ENCODE measurements at regions not wholly inside any gene's neighbourhood (a gene's known extent, or its start where the extent isn't known, plus 50 kb on each side); places are given as distances from the start of the nearest gene placed in this dataset.

DNA sequence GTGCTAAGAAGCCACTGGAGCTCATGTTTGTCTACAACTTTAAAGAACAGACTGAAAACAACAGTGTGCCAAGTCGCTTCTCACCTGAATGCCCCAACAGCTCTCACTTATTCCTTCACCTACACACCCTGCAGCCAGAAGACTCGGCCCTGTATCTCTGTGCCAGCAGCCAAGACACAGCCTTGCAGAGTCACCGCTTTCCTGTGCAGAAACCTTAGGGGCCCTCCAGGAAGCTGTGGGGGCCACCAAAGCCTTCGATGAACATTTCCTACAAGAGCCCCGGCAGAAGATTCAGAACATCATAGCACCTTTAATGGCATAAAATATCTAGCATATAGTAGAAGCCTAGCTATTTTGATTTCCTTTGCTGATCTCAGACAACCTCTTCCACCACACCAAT lies 88.0 kb upstream of the PRSS58 start:
- DNase-seq (ENCODE audit: low spot score) (no peak), ATAC-seq (no peak)
- intact Hi-C loops (cut with DNase I), result no loop called here

DNA sequence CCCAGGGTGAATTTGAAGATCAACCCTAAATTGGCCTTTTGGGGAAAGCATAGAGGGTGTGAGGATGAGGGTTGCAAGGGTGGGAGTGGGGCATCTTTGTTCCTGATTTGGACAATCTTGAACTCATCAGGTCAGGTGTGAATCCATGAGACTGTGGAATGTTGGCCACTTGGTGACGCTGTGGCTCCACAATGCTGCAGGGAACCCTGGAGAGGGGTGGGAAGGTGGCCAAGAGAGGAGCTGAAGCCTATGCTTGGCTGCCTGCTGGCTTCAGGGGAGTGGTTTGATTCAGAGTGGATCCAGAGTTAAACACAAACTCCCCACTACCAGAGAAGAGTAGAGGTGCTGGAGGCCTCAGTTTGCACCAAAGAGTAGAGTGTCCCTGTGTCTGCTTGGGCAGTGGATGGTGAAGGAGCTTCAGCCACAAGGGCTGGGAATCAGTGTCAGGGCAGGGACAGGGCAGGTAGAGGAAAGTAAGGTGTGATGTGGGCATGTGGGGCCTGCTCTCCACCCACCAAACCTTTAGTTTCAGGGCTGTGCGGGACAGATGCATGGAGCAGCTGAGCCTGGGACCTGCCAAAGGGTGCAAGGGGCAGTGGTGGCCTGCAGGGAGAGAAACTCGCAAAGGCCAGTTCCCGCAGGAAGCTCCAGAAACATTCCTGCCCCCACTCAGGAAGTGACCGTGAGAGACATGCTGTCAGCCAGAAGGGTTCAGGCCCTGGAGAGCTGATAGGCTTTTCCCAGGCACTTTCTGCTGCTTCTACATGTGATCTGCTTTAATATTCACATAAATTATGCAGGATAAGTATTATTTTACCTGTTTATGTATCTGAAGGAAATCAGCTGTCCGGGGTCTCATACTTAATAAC lies 81.0 kb upstream of the PRSS58 start:
- ATAC-seq (no peak), DNase-seq (ENCODE audit: low spot score) (no peak)
- intact Hi-C loops (cut with DNase I), result no loop called here

DNA sequence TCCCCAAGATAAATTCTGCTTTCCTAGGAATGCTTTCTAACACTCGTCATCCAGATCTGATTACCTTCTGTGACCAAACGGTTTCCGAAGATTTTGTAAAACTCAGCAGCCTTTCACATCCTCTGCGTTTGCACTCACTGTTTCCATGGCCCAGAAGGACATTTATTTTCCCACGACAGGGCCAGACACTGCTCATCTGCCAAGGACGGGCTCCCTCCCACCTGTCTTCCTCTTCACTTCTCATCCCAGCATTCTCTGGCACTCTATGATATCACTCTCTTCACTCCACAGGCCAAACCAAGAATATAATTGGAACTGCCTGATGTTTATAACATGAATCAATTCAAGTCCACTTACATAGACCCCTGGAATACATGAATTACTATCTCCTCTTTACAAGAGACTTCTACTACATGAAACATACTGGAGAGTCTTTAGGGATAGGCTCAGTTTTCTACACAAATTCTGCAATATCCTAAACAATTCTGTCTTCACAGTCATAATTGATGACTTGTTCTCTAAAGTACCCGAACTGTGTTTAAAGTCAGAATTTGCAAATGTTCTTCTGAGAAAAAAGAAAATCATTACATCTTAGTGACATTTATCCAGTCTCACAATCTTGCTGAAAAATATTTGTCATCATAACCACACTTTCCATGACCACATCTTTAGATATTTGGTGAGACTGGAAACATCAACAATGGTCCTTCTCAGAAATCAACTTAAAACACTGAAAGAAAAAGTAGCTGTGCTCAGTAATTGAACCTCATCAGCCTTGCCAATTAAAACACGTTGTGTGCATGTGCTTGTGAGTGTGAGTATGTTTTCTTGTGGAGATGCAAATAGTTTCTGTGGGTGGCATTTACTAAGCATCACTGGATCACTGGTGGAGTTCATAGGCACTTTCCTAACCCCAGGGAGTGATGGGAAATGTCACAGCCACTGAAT lies 79.5 kb upstream of the PRSS58 start:
- intact Hi-C loops (cut with DNase I), result no loop called here
- DNase-seq (ENCODE audit: low spot score) (no peak), ATAC-seq (no peak)

DNA sequence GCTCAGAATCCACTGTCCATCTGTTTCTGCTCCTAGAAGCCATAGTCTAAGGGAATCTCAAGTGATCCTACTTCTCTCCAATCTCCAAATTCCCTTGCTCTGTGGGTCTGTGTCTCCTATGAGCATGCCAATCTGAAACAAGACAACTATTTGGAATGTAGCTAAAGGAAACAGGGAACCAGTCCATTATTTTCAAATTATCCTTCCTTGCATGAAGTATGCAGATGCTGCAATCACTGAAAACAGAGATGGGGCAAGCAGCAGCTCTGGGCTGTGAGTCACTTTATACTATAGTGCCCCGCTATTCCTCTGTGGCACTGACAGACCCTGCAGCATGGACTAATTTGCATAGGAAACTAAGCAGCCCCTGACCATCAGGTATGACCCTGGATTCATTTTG lies 76.9 kb upstream of the PRSS58 start:
- DNase-seq (ENCODE audit: low spot score), result no peak
- intact Hi-C loops (cut with DNase I), result no loop called here
- no peak for ATAC-seq

DNA sequence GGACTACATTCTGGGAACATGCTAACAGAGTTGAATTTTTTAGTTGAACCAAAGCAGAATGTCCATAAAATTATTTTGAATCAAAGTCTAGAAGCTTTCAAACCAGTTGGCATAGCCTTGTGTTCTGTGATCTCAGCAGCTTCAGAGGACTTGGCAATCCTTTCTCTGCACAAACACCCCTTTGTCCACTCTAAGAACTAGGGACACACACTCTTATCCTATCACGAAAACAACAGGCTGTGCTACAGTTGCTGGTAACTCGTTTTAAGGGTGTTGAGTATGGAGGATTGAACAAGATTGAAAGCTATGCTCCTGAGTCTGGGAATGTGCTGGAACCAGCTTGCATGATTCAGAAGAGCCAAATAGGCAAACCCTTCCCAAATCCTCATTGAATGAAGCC lies 76.4 kb upstream of the PRSS58 start:
- ATAC-seq, result no peak
- DNase-seq (ENCODE audit: low spot score), result no peak
- intact Hi-C loops (cut with DNase I), result no loop called here

DNA sequence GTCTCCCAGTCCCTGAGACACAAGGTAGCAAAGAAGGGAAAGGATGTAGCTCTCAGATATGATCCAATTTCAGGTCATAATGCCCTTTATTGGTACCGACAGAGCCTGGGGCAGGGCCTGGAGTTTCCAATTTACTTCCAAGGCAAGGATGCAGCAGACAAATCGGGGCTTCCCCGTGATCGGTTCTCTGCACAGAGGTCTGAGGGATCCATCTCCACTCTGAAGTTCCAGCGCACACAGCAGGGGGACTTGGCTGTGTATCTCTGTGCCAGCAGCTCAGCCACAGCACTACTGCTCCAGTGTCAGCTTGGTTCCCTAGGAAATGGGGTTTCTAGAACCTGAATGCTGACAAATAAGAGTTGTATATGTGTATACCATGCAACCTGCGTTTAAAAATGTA lies 74.6 kb upstream of the PRSS58 start:
- intact Hi-C loops (cut with DNase I), result no loop called here
- ATAC-seq, result no peak
- DNase-seq (ENCODE audit: low spot score), result no peak

DNA sequence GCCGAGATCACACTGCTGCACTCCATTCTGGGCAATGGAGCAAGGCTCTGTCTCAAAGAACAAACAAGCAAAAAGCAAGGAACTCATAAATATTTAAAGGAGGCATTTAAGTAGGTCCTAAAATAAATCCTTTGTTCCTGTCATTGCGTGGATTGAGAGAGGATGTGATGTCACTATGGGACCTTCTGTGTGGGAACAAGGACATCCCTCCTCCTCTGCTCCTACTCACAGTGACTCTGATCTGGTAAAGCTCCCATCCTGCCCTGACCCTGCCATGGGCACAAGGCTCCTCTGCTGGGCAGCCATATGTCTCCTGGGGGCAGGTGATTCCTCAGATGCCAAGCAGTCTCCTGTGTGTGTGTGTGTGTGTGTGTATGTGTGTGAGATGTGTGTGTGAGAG lies 74.1 kb upstream of the PRSS58 start:
- DNase-seq (ENCODE audit: low spot score) (no peak), ATAC-seq (no peak)
- intact Hi-C loops (cut with DNase I), result no loop called here

DNA sequence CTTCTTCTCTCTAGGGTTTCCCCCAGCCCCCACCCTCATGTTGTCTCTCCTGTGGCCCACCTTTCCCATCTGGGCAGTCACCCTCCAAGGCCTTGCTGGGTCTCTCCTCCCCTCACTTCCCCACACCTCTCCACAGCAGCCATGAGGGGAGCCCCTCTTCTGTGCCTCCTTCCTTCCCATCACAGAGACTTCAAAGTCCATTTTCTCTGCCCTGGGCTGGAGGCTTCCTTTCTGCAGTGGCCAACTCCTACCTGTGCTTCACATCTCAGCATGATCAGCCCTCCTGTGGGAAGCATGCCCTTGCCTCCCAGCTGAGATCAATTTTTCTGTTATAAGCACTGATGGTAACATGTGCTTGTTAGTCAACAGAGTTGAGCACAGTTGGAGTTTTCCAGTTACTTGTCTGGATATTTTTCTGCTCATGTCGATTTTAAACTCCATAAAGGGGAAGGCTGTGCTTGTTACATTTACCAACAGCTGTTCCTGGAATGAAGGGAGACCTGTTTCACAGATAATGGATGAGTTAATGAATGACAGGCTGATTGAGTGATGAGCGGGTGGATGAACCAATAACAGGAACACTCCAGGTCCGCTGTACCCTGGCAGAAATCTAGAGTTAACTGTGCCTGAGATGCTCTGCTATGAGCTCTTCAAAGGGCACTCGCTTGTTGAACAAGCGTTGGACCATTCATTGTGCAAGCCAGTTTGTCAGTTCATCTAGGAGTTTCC lies 71.4 kb upstream of the PRSS58 start:
- ATAC-seq (no peak), DNase-seq (ENCODE audit: low spot score) (no peak)
- intact Hi-C loops (cut with DNase I), result no loop called here

DNA sequence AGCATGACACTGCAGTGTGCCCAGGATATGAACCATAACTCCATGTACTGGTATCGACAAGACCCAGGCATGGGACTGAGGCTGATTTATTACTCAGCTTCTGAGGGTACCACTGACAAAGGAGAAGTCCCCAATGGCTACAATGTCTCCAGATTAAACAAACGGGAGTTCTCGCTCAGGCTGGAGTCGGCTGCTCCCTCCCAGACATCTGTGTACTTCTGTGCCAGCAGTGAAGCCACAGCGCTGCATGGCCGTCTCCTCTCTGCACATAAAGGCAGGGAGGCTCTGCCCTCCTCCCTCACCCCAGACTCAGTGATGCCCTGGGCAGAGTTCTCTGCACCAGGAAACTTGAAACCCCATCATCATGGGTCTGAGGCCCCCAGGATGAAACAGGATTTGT lies 70.7 kb upstream of the PRSS58 start:
- ATAC-seq (no peak), DNase-seq (ENCODE audit: low spot score) (no peak)
- intact Hi-C loops (cut with DNase I), result no loop called here

DNA sequence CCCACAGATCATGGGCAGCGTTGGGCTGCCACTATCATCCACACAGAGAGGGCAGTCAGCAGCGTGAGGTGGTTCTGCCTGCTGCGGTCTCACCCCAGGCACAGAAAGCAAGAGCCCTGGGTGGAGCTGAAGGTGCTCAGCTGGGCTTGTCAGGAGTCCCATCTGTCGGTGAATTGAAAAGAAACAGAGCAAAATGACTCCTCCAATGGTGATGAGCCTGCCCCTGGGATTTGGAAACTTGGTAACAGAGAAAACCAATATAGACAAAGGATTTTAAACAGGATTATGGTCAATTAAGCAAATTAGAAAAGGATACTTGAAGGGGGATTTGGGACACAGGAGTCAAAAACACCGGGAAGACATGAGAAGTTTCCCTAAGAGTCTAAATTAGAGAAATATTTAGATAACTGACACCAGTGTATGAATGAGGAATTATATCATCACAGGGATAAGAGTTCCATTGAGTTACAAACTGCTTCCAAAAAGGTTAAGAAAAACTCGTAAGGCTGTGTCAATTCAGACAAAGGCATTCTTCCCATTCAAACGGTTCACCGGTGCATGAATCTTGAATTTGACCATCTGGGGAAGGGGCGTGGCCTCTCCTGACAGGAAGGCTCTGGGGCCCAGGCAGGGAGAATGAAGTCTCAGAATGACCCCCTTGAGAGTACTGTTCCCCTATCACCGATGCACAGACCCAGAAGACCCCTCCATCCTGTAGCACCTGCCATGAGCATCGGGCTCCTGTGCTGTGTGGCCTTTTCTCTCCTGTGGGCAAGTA lies 70.0 kb upstream of the PRSS58 start:
- no peak for DNase-seq (ENCODE audit: low spot score)
- intact Hi-C loops (cut with DNase I), result no loop called here
- no peak for ATAC-seq

DNA sequence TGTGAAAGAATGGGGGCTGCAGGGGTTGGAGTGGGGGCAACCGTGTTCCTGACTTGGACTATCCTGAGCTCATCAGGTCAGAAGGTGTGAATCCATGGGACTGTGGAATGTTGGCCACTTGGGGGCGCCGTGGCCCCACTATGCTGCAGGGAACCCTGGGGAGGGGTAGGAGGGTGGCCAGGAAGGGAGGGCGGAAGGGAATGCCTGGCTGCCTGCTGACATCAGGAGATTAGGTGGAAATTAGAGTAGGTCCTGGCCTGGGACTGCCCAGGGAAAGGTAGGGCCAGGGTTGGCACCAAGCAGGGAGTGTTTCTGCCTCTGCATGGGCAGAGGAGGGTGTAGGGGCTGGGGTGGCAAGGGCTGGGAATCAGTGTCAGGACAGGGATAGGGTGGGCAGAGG lies 65.8 kb upstream of the PRSS58 start:
- DNase-seq (ENCODE audit: low spot score) (no peak), ATAC-seq (no peak)
- intact Hi-C loops (cut with DNase I), result no loop called here

DNA sequence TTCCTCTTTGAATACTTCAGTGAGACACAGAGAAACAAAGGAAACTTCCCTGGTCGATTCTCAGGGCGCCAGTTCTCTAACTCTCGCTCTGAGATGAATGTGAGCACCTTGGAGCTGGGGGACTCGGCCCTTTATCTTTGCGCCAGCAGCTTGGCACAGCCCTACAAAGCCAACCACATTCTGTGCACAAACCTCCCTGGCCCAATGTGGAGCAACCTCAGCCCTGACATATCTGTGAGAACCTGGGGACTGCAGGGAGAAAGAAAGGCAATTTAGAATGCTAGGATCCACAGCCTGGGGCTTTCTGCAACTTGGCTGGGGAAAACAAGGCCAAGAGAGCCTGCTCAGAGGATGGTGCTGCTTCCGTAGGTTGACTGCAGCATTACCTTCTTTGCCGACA lies 63.5 kb upstream of the PRSS58 start:
- DNase-seq (ENCODE audit: low spot score) (no peak), ATAC-seq (no peak)
- intact Hi-C loops (cut with DNase I), result no loop called here

DNA sequence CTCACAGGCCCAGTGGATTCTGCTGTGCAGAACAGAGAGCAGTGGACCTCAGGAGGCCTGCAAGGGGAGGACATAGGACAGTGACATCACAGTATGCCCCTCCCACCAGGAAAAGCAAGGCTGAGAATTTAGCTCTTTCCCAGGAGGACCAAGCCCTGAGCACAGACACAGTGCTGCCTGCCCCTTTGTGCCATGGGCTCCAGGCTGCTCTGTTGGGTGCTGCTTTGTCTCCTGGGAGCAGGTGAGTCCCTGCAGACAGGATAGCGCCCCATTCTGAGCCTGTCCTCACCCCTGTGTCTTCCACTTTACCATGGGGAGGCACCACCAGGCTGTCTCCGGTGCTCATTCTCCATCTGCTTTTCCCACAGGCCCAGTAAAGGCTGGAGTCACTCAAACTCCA lies 63.0 kb upstream of the PRSS58 start:
- ATAC-seq, result no peak
- intact Hi-C loops (cut with DNase I), result no loop called here

DNA sequence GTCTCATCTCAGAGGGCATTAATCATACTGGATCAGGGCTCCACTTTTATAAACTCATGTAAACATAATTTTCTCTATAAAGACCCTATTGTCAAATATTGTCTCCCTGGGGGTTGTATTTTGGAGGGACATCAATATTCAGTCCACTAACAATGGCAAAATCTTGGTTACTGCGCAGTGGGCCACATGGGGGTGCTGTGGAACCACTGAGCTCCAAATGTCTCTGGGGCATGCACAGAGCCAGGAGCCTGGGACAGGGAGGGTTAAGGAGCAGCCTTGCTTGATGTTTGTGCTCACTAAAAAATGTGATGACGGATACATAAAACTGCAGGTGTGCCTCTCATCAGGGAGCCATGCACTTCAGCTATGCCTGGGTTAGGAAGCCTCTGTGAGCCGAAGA lies 62.1 kb upstream of the PRSS58 start:
- DNase-seq (ENCODE audit: low spot score) (no peak), ATAC-seq (no peak)
- intact Hi-C loops (cut with DNase I), result no loop called here

More for the DNA sequence above, 63.0 kb upstream of the PRSS58 start:
- no peak for DNase-seq (ENCODE audit: low spot score)

DNA sequence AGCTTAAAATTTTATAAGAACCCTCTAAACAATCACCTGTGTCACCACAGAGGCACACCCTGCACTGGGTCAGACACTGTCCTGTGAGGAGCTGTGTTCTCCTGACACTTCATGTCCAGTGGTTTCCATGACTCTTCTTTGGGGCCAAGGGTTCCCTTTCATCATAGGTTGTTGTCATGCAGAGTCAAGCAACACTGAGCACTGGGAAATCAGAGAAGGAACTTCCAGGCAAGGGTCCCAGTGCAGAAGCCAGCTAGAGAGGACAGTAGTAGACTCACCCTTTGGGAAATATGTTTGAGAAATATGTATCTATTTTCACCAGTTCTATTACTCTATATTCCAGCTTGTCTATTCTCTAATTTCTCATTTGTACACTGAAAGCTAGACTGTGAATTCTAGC lies 56.4 kb upstream of the PRSS58 start:
- DNase-seq (ENCODE audit: low spot score), result no peak
- intact Hi-C loops (cut with DNase I), result no loop called here
- no peak for ATAC-seq

DNA sequence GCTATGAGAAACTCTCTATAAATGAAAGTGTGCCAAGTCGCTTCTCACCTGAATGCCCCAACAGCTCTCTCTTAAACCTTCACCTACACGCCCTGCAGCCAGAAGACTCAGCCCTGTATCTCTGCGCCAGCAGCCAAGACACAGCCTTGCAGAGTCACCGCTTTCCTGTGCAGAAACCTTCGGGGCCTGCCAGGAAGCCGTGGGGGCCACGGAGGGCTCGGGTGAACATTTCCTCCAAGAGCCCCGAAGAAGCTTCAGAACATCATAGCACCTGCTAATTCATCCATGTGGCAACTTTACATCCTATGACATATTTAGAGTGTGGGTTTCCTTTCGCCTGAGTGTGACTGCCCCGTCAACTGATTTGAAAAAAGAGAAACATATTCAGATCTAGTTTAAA lies 55.7 kb upstream of the PRSS58 start:
- intact Hi-C loops (cut with DNase I), result no loop called here
- DNase-seq (ENCODE audit: low spot score) (no peak), ATAC-seq (no peak)

DNA sequence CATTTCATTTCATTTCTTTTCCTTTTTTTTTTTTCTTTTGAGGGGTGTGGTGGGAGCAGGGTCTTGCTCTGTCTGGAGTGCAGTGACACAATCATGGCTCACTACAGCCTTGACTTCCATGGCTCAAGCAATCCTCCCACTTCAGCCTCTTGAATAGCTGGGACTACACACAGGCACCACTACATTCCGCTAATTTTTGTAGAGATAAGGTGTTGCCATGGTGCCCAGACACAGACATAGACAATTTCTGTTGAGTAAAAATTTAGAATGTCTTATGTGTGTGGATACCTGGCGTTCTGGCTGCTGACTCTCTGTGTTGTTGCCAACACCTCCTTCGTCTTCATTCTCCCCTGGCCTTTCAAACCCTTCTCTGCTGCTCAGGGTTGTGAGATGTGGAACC lies 54.0 kb upstream of the PRSS58 start:
- intact Hi-C loops (cut with DNase I), result no loop called here
- no peak for DNase-seq (ENCODE audit: low spot score)
- ATAC-seq, result no peak

DNA sequence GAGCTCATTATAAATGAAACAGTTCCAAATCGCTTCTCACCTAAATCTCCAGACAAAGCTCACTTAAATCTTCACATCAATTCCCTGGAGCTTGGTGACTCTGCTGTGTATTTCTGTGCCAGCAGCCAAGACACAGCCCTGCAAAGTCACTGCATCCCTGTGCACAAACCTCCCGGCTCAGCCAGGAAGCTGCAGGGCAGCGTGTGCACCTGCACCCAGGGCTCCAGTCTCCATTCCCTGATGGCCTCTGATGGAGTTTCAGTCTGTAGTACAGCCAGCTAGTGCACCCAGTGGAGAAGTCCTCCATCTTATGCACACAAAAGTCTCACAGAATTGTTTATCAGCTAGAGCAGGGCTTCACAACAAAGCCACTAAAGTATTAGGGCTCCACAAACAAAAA lies 51.1 kb upstream of the PRSS58 start:
- DNase-seq (ENCODE audit: low spot score), result no peak
- intact Hi-C loops (cut with DNase I), result no loop called here
- ATAC-seq, result no peak

DNA sequence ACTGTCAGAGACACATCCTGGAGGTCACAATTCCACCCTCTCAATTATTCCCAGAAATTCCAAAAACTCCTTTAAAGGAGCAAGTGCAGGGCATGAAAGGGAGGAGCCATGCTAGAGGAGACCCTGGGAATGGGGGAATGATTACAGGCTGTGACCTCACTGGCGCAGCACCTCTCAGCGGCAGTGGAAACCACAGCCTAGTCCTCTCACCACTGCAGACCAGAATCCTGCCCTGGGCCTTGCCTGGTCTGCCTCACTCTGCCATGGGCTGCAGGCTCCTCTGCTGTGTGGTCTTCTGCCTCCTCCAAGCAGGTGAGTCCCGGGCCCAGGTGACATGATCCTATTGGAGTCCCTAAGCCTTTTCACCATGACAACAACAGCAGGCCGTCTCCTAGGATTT lies 50.5 kb upstream of the PRSS58 start:
- no peak for DNase-seq (ENCODE audit: low spot score)
- intact Hi-C loops (cut with DNase I), result no loop called here
- ATAC-seq, result no peak

All from sciatic nerve (tissue), 2 donors.